SK-N-SH (cell line): ENCODE measurements at regions not wholly inside any gene's neighbourhood (a gene's known extent, or its start where the extent isn't known, plus 50 kb on each side); places are given as distances from the start of the nearest gene placed in this dataset.

ENCODE experiments used
- CTCF ChIA-PET: fragments of 300-600, 350-600 bp; formaldehyde crosslinking; extraction: SDS; loops from one replicate; lab custom pipeline; 2021; lab: Yijun Ruan, JAX
- POLR2A ChIA-PET: fragments of 350-600 bp; sonication (Branson Sonifier 250); formaldehyde crosslinking; extraction: SDS; loops from one replicate; lab custom pipeline; 2020; ENCODE audit warnings: antibody characterized with exemption, inconsistent platforms; lab: Yijun Ruan, JAX
- DNase-seq: peaks from one replicate; pipeline ENCODE4 v3.0.0; 2012
- H2AFZ ChIP-seq: fragments of 200-600 bp; sonication (generic); 2 replicates; pipeline ENCODE4 v1.8.1; 2016; ENCODE audit warnings: antibody characterized with exemption, mild to moderate bottlenecking, low read depth
- H3F3A ChIP-seq: fragments of 200-600 bp; sonication (generic); replicated peaks from 2 replicates; pipeline ENCODE3; 2016; ENCODE audit warnings: antibody characterized with exemption, mild to moderate bottlenecking; ENCODE audit not compliant: insufficient read depth
- H3K27ac ChIP-seq, 2 experiments: fragments of 200-500 bp in 1 of 2; fragments of 200-600 bp in 1 of 2; sonication (Bioruptor generic) in 1 of 2; sonication (generic), shearing (Covaris generic) in 1 of 2; 2 replicates each; pipeline versions ENCODE4 v1.5.1 to v1.6.1; 2014 to 2016; ENCODE audit warnings: low read depth in 2 of 2, inconsistent platforms in 1 of 2, low read length in 1 of 2, mild to moderate bottlenecking in 1 of 2, mixed read lengths in 1 of 2
- H3K27me3 ChIP-seq: fragments of 200-600 bp; sonication (generic), shearing (Covaris generic); 2 replicates; pipeline ENCODE4 v1.6.1; 2016; ENCODE audit warnings: mixed run types; ENCODE audit not compliant: insufficient read depth
- H3K36me3 ChIP-seq, 2 experiments: fragments of 200-500 bp in 1 of 2; fragments of 200-600 bp in 1 of 2; sonication (Bioruptor generic) in 1 of 2; sonication (generic) in 1 of 2; replicated peaks in 1 of 2; 2 replicates each; pipeline versions ENCODE3 to v1.5.1; 2014 to 2016; ENCODE audit warnings: low read length in 1 of 2, mild to moderate bottlenecking in 1 of 2; ENCODE audit not compliant: insufficient read depth in 2 of 2, control insufficient read depth in 1 of 2
- H3K4me1 ChIP-seq, 2 experiments: fragments of 200-500 bp in 1 of 2; fragments of 200-600 bp in 1 of 2; sonication (Bioruptor generic) in 1 of 2; sonication (generic), shearing (Covaris generic) in 1 of 2; 2 replicates each; pipeline versions ENCODE4 v1.5.1 to v1.6.1; 2014 to 2016; ENCODE audit warnings: low read depth in 1 of 2, low read length in 1 of 2, mixed run types in 1 of 2; ENCODE audit not compliant: insufficient read depth in 2 of 2, control insufficient read depth in 1 of 2
- H3K4me2 ChIP-seq: fragments of 200-600 bp; sonication (generic), shearing (Covaris generic); 2 replicates; pipeline ENCODE4 v1.6.1; 2017; ENCODE audit warnings: mixed run types
- H3K4me3 ChIP-seq, 2 experiments: fragments of 200-500 bp in 1 of 2; fragments of 200-600 bp in 1 of 2; sonication (Bioruptor generic) in 1 of 2; sonication (generic), shearing (Covaris generic) in 1 of 2; 2 replicates each; pipeline versions ENCODE4 v1.5.1 to v1.8.1; 2014 to 2016; ENCODE audit warnings: low read depth in 2 of 2, inconsistent platforms in 1 of 2, low read length in 1 of 2, mild to moderate bottlenecking in 1 of 2, mixed read lengths in 1 of 2, moderate library complexity in 1 of 2
- H3K79me2 ChIP-seq: fragments of 200-600 bp; sonication (generic); 2 replicates; pipeline ENCODE4 v1.8.1; 2017; ENCODE audit warnings: mild to moderate bottlenecking; ENCODE audit not compliant: insufficient read depth
- H3K9ac ChIP-seq: fragments of 200-600 bp; sonication (generic); 2 replicates; pipeline ENCODE4 v1.6.1; 2017; ENCODE audit warnings: mixed run types
- H3K9me2 ChIP-seq: fragments of 200-600 bp; sonication (generic); 2 replicates; pipeline ENCODE4 v1.6.1; 2017; ENCODE audit warnings: mixed run types
- H3K9me3 ChIP-seq: fragments of 200-600 bp; sonication (generic); 2 replicates; pipeline ENCODE4 v1.6.1; 2017; ENCODE audit warnings: mixed run types, mild to moderate bottlenecking, moderate library complexity
- H4K20me1 ChIP-seq: fragments of 200-600 bp; sonication (generic); 2 replicates; pipeline ENCODE4 v1.6.1; 2017; ENCODE audit warnings: mild to moderate bottlenecking, mixed run types; ENCODE audit not compliant: insufficient read depth
- ELF1 ChIP-seq: IDR thresholded peaks from 2 replicates; pipeline ENCODE4 v1.4.0; 2012
- EP300 ChIP-seq, 2 experiments: IDR thresholded peaks; 2 replicates each; pipeline versions ENCODE4 v1.4.0 to v1.6.1; 2012; ENCODE audit warnings: borderline replicate concordance in 1 of 2, low read depth in 1 of 2, low read length in 1 of 2
- FOXJ3 ChIP-seq: sonication (generic); formaldehyde crosslinking; IDR thresholded peaks from 2 replicates; pipeline ENCODE4 v1.5.1; 2020; ENCODE audit warnings: mild to moderate bottlenecking, missing genetic modification reagents
- GABPA ChIP-seq: IDR thresholded peaks from 2 replicates; pipeline ENCODE4 v1.4.0; 2012; ENCODE audit warnings: low read depth, mild to moderate bottlenecking
- IRF3 ChIP-seq: fragments of 150-350 bp; IDR thresholded peaks from 2 replicates; pipeline ENCODE4 v1.6.1; 2016; ENCODE audit warnings: mild to moderate bottlenecking, low read depth, low read length
- JUND ChIP-seq: IDR thresholded peaks from 2 replicates; pipeline ENCODE4 v1.4.0; 2012
- MXI1 ChIP-seq: IDR thresholded peaks from 2 replicates; pipeline ENCODE4 v1.6.1; 2012; ENCODE audit warnings: mild to moderate bottlenecking, low read depth, low read length, improper control_type of control experiment
- NRF1 ChIP-seq: IDR thresholded peaks from 2 replicates; pipeline ENCODE4 v1.6.1; 2012; ENCODE audit warnings: low read depth, mild to moderate bottlenecking, low read length
- POLR2AphosphoS5 ChIP-seq: IDR thresholded peaks from 2 replicates; pipeline ENCODE4 v1.6.1; 2012; ENCODE audit warnings: low read depth, low read length
- SIN3A ChIP-seq: IDR thresholded peaks from 2 replicates; pipeline ENCODE4 v1.6.1; 2012; ENCODE audit warnings: low read depth, mild to moderate bottlenecking, low read length, moderate library complexity, borderline replicate concordance
- TCF12 ChIP-seq: IDR thresholded peaks from 2 replicates; pipeline ENCODE4 v1.4.0; 2012
- USF2 ChIP-seq: fragments of 150-350 bp; IDR thresholded peaks from 2 replicates; pipeline ENCODE4 v1.6.1; 2017; ENCODE audit warnings: antibody characterized with exemption, low read length, low read depth, borderline replicate concordance
- YY1 ChIP-seq: IDR thresholded peaks from 2 replicates; pipeline ENCODE4 v1.4.0; 2012; ENCODE audit warnings: low read depth, mild to moderate bottlenecking
- WGBS: methylation state at CpG from one replicate; pipeline ENCODE4 v1.1.6; 2017; ENCODE audit warnings: low lambda C conversion rate; 5-methylcytosine and 5-hydroxymethylcytosine counted together
- TF ChIP-seq, protein P1 (sequence below): IDR thresholded peaks from 2 replicates; pipeline ENCODE4 v1.4.0; 2012; ENCODE audit warnings: low read depth, borderline replicate concordance
- TF ChIP-seq, protein P2 (sequence below): IDR thresholded peaks from 2 replicates; pipeline ENCODE4; 2012
- TF ChIP-seq, protein P3 (sequence below): IDR thresholded peaks from 2 replicates; pipeline ENCODE4 v1.4.0; 2012; ENCODE audit warnings: low read depth
- TF ChIP-seq, protein P4 (sequence below): IDR thresholded peaks from 2 replicates; pipeline ENCODE4 v1.6.1; 2012; ENCODE audit warnings: mild to moderate bottlenecking, low read depth, low read length, moderate library complexity

DNA sequence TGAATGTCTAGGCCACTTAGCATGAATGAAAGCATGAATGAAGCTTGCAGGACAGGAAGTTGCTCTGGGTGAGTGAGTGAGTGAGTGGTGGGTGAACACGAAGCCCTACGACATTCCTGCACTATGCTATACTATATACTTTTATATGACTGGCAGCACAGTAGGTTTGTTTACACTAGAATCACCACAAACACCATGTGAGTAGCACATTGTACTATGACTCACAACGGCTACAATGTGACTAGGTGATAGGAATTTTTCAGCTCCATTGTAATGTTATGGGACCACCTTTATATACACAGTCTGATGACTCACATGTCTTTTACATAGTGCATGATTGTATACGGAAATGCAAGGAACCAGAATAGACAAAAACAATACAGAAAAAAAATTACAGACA is 1480.2 kb downstream of the AACS start:
- H3K9me2 ChIP-seq: no peaks in the 10 kb centered on the region
- no peaks in the 10 kb centered on the region for H3K9me3 ChIP-seq
- no peak overlapping the region for H3K4me3 ChIP-seq
- peaks cover 0 to 2% of the 10 kb centered on the region in 2 experiments; a peak in 1 of 4 replicates for H3K4me1 ChIP-seq
- H3K27me3 ChIP-seq: no peaks in the 10 kb centered on the region; the same call in 1 of the 2 replicates
- CTCF ChIA-PET: no interaction called here
- H3K9ac ChIP-seq: no peak overlapping the region
- no peak for DNase-seq
- H2AFZ ChIP-seq: no peak overlapping the region
- H3F3A ChIP-seq: no peaks in the 10 kb centered on the region
- H3K36me3 ChIP-seq: no peaks in the 10 kb centered on the region
- no peaks in the 10 kb centered on the region for H3K79me2 ChIP-seq
- H4K20me1 ChIP-seq: no peaks in the 10 kb centered on the region
- H3K27ac ChIP-seq: no peak overlapping the region
- WGBS: 49% methylated on average over 4 of the region's 4 CpGs
- no peak overlapping the region for H3K4me2 ChIP-seq
- POLR2A ChIA-PET: no interaction called here
- no peak for TF ChIP-seq TCF12
- no peak for TF ChIP-seq ELF1
- TF ChIP-seq, protein P1, sequence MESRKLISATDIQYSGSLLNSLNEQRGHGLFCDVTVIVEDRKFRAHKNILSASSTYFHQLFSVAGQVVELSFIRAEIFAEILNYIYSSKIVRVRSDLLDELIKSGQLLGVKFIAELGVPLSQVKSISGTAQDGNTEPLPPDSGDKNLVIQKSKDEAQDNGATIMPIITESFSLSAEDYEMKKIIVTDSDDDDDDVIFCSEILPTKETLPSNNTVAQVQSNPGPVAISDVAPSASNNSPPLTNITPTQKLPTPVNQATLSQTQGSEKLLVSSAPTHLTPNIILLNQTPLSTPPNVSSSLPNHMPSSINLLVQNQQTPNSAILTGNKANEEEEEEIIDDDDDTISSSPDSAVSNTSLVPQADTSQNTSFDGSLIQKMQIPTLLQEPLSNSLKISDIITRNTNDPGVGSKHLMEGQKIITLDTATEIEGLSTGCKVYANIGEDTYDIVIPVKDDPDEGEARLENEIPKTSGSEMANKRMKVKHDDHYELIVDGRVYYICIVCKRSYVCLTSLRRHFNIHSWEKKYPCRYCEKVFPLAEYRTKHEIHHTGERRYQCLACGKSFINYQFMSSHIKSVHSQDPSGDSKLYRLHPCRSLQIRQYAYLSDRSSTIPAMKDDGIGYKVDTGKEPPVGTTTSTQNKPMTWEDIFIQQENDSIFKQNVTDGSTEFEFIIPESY: no peak
- no peak for TF ChIP-seq FOXJ3
- TF ChIP-seq, protein P2, sequence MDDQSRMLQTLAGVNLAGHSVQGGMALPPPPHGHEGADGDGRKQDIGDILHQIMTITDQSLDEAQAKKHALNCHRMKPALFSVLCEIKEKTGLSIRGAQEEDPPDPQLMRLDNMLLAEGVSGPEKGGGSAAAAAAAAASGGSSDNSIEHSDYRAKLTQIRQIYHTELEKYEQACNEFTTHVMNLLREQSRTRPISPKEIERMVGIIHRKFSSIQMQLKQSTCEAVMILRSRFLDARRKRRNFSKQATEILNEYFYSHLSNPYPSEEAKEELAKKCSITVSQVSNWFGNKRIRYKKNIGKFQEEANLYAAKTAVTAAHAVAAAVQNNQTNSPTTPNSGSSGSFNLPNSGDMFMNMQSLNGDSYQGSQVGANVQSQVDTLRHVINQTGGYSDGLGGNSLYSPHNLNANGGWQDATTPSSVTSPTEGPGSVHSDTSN: no peak
- TF ChIP-seq, all 33 proteins: peak for 0

DNA sequence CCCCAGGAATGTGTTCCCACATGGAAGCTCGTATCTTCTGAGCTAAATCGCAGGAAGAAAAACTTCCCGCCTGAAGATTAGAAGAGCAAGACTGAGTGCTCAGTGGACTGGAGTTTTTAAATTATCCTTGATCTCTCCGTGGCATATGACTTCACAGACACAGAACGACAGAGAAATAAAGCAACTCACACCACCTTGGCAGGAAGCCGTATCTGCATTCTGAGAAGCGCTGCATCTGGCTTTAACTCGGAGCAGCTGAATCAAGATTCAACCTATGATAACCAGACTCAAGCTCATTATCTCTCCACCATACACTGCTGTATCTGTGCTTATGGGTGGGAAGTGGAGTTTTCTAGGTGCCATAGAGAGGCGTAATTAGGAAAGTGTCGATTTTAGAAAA is 1482.7 kb downstream of the AACS start:
- no peaks in the 10 kb centered on the region for H3K79me2 ChIP-seq
- ChIA-PET POLR2A (no interaction called here), CTCF (interaction anchor here (1.2 to 1.8 kb wide), 2 partner anchors 69 to 70 kb away, joined by 4 to 5 read pairs; no protein-coding TSS in a partner anchor)
- no peak overlapping the region for H3K9ac ChIP-seq
- peak overlapping the region in 1 of 2 experiments; percentile 9; a peak in 1 of 4 replicates for H3K4me3 ChIP-seq
- 0 out of 2 replicates have a peak overlapping the region, but pooled peaks have one; percentile 53 for H3K4me2 ChIP-seq
- 34% methylated on average over 6 of the region's 10 CpGs for WGBS
- H3K9me3 ChIP-seq: no peaks in the 10 kb centered on the region
- peak overlapping the region; percentile 17; the same call in 1 of the 2 replicates for H2AFZ ChIP-seq
- H3F3A ChIP-seq: no peaks in the 10 kb centered on the region
- H3K4me1 ChIP-seq: peaks cover 0 to 2% of the 10 kb centered on the region in 2 experiments; a peak in 1 of 4 replicates
- peak; percentile 45 for DNase-seq
- H4K20me1 ChIP-seq: no peaks in the 10 kb centered on the region
- no peaks in the 10 kb centered on the region for H3K9me2 ChIP-seq
- H3K27me3 ChIP-seq: no peaks in the 10 kb centered on the region; the same call in 1 of the 2 replicates
- peak overlapping the region in 1 of 2 experiments; percentile 62; a peak in 2 of 4 replicates for H3K27ac ChIP-seq
- no peaks in the 10 kb centered on the region for H3K36me3 ChIP-seq
- TF ChIP-seq IRF3: no peak
- no peak for TF ChIP-seq MXI1
- no peak for TF ChIP-seq YY1
- peak; percentile 66; the same call in 1 of the 2 replicates for TF ChIP-seq FOXJ3
- no peak for TF ChIP-seq POLR2AphosphoS5
- peak; percentile 33 to 66; a peak in 2 of 4 replicates for TF ChIP-seq EP300 (IDR thresholded peaks at IDR 0.05; ENCODE audit: borderline replicate concordance in 1 of 2, low read depth in 1 of 2, low read length in 1 of 2)
- no peak for TF ChIP-seq USF2
- no peak for TF ChIP-seq SIN3A
- TF ChIP-seq JUND: no peak
- TF ChIP-seq, protein P3, sequence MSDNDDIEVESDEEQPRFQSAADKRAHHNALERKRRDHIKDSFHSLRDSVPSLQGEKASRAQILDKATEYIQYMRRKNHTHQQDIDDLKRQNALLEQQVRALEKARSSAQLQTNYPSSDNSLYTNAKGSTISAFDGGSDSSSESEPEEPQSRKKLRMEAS: no peak
- TF ChIP-seq NRF1: no peak
- TF ChIP-seq, protein P4, sequence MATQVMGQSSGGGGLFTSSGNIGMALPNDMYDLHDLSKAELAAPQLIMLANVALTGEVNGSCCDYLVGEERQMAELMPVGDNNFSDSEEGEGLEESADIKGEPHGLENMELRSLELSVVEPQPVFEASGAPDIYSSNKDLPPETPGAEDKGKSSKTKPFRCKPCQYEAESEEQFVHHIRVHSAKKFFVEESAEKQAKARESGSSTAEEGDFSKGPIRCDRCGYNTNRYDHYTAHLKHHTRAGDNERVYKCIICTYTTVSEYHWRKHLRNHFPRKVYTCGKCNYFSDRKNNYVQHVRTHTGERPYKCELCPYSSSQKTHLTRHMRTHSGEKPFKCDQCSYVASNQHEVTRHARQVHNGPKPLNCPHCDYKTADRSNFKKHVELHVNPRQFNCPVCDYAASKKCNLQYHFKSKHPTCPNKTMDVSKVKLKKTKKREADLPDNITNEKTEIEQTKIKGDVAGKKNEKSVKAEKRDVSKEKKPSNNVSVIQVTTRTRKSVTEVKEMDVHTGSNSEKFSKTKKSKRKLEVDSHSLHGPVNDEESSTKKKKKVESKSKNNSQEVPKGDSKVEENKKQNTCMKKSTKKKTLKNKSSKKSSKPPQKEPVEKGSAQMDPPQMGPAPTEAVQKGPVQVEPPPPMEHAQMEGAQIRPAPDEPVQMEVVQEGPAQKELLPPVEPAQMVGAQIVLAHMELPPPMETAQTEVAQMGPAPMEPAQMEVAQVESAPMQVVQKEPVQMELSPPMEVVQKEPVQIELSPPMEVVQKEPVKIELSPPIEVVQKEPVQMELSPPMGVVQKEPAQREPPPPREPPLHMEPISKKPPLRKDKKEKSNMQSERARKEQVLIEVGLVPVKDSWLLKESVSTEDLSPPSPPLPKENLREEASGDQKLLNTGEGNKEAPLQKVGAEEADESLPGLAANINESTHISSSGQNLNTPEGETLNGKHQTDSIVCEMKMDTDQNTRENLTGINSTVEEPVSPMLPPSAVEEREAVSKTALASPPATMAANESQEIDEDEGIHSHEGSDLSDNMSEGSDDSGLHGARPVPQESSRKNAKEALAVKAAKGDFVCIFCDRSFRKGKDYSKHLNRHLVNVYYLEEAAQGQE: no peak
- TF ChIP-seq TCF12: peak; percentile 83
- no peak for TF ChIP-seq GABPA
